RCC 7860 (cell line): ENCODE measurements at regions not wholly inside any gene's neighbourhood (a gene's known extent, or its start where the extent isn't known, plus 50 kb on each side); places are given as distances from the start of the nearest gene placed in this dataset.

Experiments
- DNase-seq: peaks from one replicate; pipeline ENCODE4 v3.0.0-alpha.2; 2015; ENCODE audit warnings: low spot score
- FAIRE-seq: peaks from 2 replicates; lab custom pipeline; 2012; peaks lifted over from hg19 to GRCh38; lab: Jason Lieb, UNC

GRCh38 chr17:73877962-73878361, 233.7 kb upstream of the SDK2 start:
- FAIRE-seq (no peak), DNase-seq (no peak)

- no peak for DNase-seq
- no peak for FAIRE-seq
Measured at GRCh38 chr17:73878923-73879322, 234.7 kb upstream of the SDK2 start.

GRCh38 chr17:73879987-73880386, 235.7 kb upstream of the SDK2 start:
- no peak for DNase-seq
- no peak for FAIRE-seq

DNA sequence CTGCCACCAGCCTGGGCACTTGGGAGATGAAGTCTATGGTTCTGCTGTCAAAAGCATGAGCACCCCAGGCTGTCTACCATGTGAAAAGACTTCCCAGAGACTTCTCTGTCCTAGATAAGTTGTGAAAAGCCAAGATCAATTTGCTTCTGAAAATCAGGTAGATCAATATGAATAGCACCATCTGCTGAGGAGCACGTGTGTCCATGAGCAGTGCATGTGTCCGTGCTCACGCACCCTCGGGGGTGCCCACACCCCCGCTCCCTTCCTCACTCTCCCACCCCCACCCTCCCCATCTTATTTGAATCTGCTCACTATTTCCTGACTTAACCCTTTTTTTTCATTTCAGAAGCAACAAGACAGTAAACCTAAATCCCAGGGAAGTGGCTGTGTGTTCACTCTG, 238.3 kb upstream of the SDK2 start:
- no peak for DNase-seq
- FAIRE-seq, result no peak

DNA sequence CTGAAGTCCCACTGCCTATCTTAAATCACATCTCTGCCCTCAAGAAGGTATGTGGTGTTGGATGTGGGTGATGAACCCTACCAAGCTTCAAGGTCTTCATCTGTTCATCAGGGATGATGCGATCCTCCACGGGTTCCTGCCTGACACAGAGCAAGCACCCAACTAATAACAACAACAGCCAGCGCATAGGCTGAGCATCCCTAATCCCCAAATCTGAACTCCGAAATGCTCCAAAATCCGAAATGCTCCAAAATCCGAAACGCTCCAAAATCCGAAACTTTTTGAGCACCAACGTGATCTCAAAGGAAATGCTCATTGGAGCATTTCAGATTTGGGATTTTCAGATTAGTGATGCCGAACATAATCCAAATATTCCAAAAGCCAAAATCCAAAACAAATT, 238.9 kb upstream of the SDK2 start:
- FAIRE-seq (no peak), DNase-seq (no peak)

GRCh38 chr17:73887739-73888138, 243.5 kb upstream of the SDK2 start:
- DNase-seq (no peak), FAIRE-seq (no peak)

DNA sequence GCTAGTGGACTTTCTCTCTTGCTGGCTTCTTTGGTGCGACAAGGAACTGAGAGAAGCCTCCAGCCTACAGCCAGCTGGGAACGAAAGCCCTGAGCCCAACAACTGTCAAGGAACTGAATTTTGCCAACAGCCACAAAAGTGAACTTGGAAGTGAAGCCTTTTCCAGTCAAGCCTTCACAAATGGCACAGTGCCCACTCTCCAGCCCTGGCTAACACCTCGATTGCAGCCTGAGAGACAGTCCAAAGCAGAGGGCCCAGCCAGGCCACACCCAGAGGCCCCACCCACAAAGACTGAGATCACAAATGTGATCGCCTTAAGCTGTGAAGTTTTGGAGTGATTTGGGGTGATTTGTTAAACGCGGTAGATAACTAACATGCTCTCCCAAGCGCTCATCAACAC, 244.6 kb upstream of the SDK2 start:
- FAIRE-seq (no peak), DNase-seq (no peak)

GRCh38 chr17:73889439-73889838, 245.2 kb upstream of the SDK2 start:
- FAIRE-seq (no peak), DNase-seq (no peak)

DNA sequence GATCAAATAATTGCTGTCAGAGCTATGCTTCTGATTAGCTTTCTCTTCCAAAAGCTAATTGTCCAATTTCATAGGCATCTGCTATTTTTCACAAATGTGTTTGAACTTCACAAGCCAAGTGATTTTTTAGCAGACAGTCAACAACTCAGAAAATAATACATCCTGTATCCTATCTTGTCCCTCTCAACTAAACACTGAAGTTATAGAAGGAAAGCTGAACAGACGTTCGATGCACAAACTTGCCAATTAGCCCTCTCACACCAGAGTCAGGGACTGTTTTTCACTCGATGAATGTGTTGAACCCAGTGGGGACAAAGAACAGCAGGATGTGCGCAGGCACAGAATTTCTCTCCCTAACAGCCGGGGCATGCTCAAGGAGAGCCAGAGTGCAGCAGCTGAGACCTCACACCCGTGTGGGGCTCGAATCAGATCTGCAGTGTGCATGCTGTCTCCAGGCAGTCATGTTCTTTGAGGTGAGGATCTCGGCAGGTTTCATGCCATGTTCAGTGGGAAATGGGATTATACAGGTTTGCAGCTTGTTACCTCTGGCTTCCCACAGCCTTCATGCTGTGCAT, 246.7 kb upstream of the SDK2 start:
- FAIRE-seq (no peak), DNase-seq (no peak)

- FAIRE-seq (no peak), DNase-seq (no peak)
Measured at GRCh38 chr17:73895157-73895556, 250.9 kb upstream of the SDK2 start.

DNA sequence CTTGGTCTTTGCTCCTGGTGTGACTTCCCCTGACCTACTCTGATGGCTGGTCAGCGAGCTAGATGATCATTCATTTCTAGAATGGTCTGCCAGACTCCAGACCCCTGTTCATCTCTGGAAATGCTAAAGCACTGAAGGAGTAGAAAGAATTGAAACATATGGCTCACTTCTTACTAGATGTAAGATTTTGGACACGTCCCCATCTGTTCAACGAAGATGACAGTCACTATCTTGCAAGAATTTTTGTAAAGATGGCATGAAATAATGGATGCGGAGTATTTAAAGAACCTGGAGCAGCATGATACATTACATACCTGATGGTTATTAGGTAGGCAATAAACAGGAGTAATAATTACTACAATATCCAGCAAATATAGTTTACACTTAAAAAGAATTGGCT, 252.7 kb upstream of the SDK2 start:
- DNase-seq, result no peak
- no peak for FAIRE-seq

DNA sequence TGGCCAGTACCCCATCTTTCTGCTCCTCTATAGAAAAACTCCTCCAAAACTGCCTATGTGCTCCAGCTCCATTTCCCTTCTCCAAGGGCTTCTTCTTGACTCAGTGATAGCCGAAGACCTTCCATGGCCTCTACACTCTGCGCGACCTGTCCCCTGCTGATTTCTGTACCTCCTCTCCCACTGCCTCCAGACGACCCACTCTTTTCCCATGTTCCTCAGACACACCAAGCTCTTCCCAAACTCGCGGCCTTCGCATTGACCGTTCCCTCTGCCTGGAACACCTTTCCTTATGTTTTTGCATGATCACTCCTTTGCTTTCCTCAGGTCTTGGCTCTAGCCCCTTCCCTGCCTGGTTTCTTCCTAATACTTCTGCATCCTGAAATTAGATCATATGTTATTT, 255.6 kb upstream of the SDK2 start:
- FAIRE-seq (no peak), DNase-seq (no peak)

DNA sequence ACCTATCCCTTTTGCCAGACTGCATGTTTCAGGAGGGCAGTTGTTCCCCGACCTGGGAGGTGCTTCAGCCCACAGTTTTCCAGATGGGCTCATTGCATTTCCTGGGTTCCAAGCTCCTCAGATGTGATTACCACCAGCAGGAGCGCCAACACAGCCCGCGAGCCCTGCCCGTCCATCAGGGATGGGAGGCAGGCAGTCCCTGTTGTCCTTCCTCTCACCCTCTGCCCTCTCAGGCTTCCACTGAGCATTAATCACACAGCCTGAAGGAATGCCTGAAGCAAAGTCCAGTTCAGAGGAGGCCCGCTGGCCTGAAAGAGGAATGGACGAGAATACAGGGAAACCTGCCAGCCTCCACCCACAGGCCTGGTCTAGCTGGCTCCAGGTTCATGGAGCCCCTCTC, 256.3 kb upstream of the SDK2 start:
- DNase-seq, result no peak
- FAIRE-seq, result no peak

GRCh38 chr17:73901249-73901648, 257.0 kb upstream of the SDK2 start:
- DNase-seq (no peak), FAIRE-seq (no peak)

DNA sequence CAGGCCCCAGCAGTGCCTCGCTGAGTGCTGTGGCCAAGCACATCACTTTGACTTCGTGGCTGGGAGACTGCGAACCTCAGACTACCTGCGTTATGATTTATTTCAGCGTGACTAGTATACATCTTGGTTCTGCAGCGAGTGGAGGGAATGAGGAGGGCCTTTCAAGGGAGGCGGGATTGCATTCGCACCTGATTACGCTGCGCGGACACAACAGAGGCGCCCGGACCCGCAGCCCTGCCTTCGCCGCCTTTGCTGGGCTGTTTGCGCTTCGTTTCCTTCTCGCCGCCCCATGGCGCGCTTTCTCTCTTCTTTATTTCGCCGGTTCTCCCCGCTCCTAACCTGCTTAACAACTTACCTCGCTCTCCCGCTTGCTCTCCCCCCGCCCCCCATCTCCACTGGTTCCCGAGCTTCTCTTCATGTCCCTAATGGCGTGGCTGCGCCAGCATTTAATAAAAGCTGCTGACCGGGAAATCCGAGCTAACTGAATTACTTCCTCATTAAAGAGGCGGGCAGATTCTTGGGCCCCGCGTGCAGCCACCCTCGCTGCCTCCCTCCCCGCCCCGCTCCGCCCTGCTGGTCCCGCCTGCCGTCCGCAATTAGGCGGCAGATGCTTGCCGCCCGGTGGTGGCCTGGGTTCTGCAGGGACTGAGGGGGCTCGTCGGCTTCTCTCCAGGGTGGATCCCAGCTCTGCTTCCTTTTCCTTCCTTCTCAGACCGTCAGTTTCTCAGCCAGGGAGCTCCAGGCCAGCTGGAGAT, 257.6 kb upstream of the SDK2 start:
- DNase-seq (no peak), FAIRE-seq (no peak)

DNA sequence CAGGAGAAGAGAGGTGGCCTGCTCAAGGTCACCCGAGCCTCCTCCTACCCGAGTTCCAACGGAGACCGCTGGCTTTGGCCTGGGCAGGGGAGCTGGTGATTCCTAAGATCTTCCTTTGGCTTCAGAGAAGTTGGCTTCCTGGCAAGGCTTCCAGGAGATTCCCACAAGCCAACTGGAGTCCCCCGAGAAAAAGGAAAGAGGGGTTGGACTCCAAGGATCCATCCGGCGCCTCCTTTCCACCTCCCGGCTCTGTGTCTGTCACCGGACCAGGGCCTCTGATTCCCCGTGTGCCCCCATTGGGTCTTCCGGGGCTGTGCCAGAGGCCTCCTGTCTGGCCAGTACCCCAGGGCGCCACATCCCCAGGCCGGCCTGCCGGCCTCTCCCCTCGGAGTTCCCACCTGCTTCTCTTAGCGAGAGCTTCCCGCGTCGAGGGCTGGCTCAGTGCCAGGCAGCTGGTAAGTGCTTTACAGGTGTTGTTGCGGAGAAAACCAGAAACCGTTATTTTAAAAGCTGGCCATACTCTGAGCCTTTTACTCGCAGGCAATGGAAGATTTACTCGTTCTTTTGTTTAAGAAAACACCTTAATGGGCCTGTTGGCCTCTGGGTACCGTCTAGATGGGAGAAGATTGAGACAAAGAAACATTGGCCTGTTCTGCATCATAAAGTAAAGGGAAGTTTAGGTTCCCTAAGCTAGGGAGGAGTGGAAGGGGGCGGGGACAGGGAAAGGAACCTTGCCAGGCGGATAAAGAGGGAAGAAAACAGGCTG, 258.4 kb upstream of the SDK2 start:
- FAIRE-seq, result no peak
- no peak for DNase-seq

GRCh38 chr17:73906896-73907870, 262.9 kb upstream of the SDK2 start:
- DNase-seq (no peak), FAIRE-seq (no peak)

- FAIRE-seq, result no peak
- no peak for DNase-seq
Measured at GRCh38 chr17:73909186-73909585, 264.9 kb upstream of the SDK2 start.

- DNase-seq (no peak), FAIRE-seq (no peak)
Measured at GRCh38 chr17:73910206-73910605, 266.0 kb upstream of the SDK2 start.

- FAIRE-seq (no peak), DNase-seq (no peak)
Measured at GRCh38 chr17:73910821-73911515, 266.7 kb upstream of the SDK2 start.
